ENCODE measurements at regions not wholly inside any gene's neighbourhood (a gene's known extent, or its start where the extent isn't known, plus 50 kb on each side); places are given as distances from the start of the nearest gene placed in this dataset.
"Not testable (repeated sequence)": the region's sequence is repeated elsewhere in the genome, so short reads cannot be mapped to it uniquely, and the experiment has no call there.

DNA sequence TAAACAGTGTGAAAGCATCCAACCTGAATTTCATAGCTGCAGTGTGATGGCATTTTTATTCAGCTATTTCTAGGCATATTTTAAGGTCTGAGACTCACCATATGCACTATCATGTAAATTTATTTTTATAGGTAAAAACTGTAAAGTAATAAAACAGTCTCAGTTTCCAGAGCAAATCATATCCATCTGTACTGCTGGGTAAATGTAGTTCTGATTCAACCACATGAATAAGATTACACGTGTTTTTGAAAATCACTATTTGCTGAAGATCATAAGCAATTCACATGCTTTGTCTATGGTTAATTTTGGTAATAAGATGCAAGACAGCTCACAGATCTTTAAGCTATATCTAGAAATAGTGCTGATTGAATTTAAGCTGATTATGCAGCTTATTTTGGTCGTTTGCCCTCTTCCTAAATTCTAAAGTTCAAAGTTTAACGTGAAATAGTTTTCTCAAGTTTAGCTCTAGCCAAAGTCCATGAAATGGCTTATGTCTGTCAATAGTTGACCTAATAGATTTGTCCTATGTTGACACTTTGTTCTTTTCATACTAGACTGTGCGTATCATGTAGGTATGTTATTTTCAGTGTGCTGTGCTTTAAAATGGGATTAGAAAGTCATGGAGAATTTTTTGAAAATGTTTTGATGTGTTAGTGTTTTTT is 489.0 kb downstream of the USP25 start:
- H3K27ac ChIP-seq (ENCODE audit: low read depth, low read length), result no peak overlapping the region
- H3K27me3 ChIP-seq (ENCODE audit: insufficient read depth, low read length, poor library complexity, severe bottlenecking), result no peaks in the 10 kb centered on the region
- ChIA-PET POLR2A (no interaction called here), CTCF (no interaction called here)
- H3K4me3 ChIP-seq (ENCODE audit: low read length), result no peak overlapping the region
- no peaks in the 10 kb centered on the region for H3K27me3 Mint-ChIP-seq
- no peaks in the 10 kb centered on the region for H3K9me3 ChIP-seq (ENCODE audit: low read length)
- H3K4me3 Mint-ChIP-seq, result no peak overlapping the region
- DNase-seq, result no peak
- no peak overlapping the region for H3K27ac Mint-ChIP-seq
- no peaks in the 10 kb centered on the region for H3K9me3 Mint-ChIP-seq
- H3K4me1 ChIP-seq (ENCODE audit: insufficient read depth, low read length), result no peaks in the 10 kb centered on the region
- no peaks in the 10 kb centered on the region for H3K36me3 ChIP-seq (ENCODE audit: insufficient read depth, low read length)
- H3K36me3 Mint-ChIP-seq, result no peaks in the 10 kb centered on the region
- H3K4me1 Mint-ChIP-seq, result no peaks in the 10 kb centered on the region

DNA sequence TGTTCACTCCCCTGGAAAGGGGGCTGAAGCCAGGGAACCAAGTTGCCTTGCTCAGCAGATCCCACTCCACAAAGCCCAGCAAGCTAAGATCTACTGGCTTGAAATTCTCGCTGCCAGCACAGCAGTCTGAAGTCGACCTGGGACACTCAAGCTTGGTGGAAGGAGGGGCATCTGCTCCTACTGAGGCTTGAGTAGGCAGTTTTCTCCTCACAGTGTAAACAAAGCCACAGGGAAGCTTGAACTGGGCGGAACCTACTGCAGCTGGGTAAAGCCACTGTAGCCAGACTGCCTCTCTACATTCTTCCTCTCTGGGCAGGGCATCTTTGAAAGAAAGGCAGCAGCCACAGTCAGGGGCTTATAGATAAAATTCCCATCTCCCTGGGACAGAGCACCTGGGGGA is 495.0 kb downstream of the USP25 start:
- H3K36me3 Mint-ChIP-seq; H3K4me1 ChIP-seq (ENCODE audit: insufficient read depth, low read length); H3K4me1 Mint-ChIP-seq; H3K4me3 Mint-ChIP-seq; DNase-seq; H3K27me3 Mint-ChIP-seq; H3K27me3 ChIP-seq (ENCODE audit: insufficient read depth, low read length, poor library complexity, severe bottlenecking); H3K27ac ChIP-seq (ENCODE audit: low read depth, low read length); H3K27ac Mint-ChIP-seq; H3K9me3 ChIP-seq (ENCODE audit: low read length); CTCF ChIA-PET; H3K4me3 ChIP-seq (ENCODE audit: low read length); H3K36me3 ChIP-seq (ENCODE audit: insufficient read depth, low read length); POLR2A ChIA-PET: not testable (repeated sequence)
- H3K9me3 Mint-ChIP-seq, result peaks cover 2 to 16% (median 12%) of the 10 kb centered on the region in 5 donors

DNA sequence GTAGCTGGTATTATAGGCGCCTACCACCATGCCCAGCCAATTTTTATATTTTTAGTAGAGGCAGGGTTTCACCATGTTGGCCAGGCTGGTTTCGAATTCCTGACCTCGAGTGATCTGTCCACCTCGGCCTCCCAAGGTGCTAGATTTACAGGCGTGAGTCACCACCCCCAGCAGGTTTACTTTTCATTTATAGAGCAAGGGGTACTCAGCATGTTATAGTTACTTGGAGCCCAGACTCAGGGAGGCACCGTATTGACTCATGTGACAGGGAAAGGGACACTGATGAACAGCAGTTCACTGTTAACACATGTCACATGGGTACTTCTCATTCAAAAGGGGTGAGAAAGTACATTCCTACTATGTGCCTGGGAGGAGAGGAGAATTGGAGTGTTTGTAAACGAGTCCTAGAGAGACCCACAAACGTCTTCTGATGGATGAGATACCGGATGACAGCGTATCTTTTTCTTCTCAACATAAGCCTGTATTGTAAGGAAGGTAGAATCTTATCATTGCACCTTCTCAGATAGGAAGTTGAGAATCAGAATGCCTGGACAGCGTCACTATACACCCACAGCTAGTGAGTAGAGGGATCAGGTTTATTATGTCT is 510.0 kb downstream of the USP25 start:
- no peaks in the 10 kb centered on the region for H3K4me1 ChIP-seq (ENCODE audit: insufficient read depth, low read length)
- no peaks in the 10 kb centered on the region for H3K36me3 ChIP-seq (ENCODE audit: insufficient read depth, low read length)
- H3K36me3 Mint-ChIP-seq, result no peaks in the 10 kb centered on the region
- no peak for DNase-seq
- CTCF ChIA-PET, result no interaction called here
- POLR2A ChIA-PET, result no interaction called here
- H3K27ac Mint-ChIP-seq, result no peak overlapping the region
- no peak overlapping the region for H3K4me3 ChIP-seq (ENCODE audit: low read length)
- no peak overlapping the region for H3K27ac ChIP-seq (ENCODE audit: low read depth, low read length)
- H3K27me3 Mint-ChIP-seq, result no peaks in the 10 kb centered on the region
- H3K9me3 ChIP-seq (ENCODE audit: low read length), result no peaks in the 10 kb centered on the region
- no peaks in the 10 kb centered on the region for H3K4me1 Mint-ChIP-seq
- no peaks in the 10 kb centered on the region for H3K9me3 Mint-ChIP-seq
- H3K27me3 ChIP-seq (ENCODE audit: insufficient read depth, low read length, poor library complexity, severe bottlenecking), result no peaks in the 10 kb centered on the region
- no peak overlapping the region for H3K4me3 Mint-ChIP-seq

GRCh38 chr21:16241016-16241415 is 511.2 kb downstream of the USP25 start:
- Mint-ChIP-seq H3K36me3 (no peaks in the 10 kb centered on the region), H3K27me3 (no peaks in the 10 kb centered on the region), H3K9me3 (peaks cover 0 to 4% (median 0%) of the 10 kb centered on the region in 5 donors), H3K27ac (no peak overlapping the region), H3K4me3 (no peak overlapping the region), H3K4me1 (no peaks in the 10 kb centered on the region)
- no peak overlapping the region for H3K27ac ChIP-seq (ENCODE audit: low read depth, low read length)
- H3K9me3 ChIP-seq (ENCODE audit: low read length), result no peaks in the 10 kb centered on the region
- no peak overlapping the region for H3K4me3 ChIP-seq (ENCODE audit: low read length)
- no peak for DNase-seq
- no peaks in the 10 kb centered on the region for H3K4me1 ChIP-seq (ENCODE audit: insufficient read depth, low read length)
- POLR2A ChIA-PET, result no interaction called here
- CTCF ChIA-PET, result no interaction called here
- H3K27me3 ChIP-seq (ENCODE audit: insufficient read depth, low read length, poor library complexity, severe bottlenecking), result no peaks in the 10 kb centered on the region
- no peaks in the 10 kb centered on the region for H3K36me3 ChIP-seq (ENCODE audit: insufficient read depth, low read length)

GRCh38 chr21:16241479-16241963 is 511.7 kb downstream of the USP25 start:
- ChIA-PET CTCF (no interaction called here), POLR2A (no interaction called here)
- Mint-ChIP-seq H3K36me3 (no peaks in the 10 kb centered on the region), H3K9me3 (peaks cover 0 to 9% (median 0%) of the 10 kb centered on the region in 5 donors), H3K27me3 (no peaks in the 10 kb centered on the region), H3K4me1 (no peaks in the 10 kb centered on the region), H3K4me3 (no peak overlapping the region), H3K27ac (no peak overlapping the region)
- no peak overlapping the region for H3K4me3 ChIP-seq (ENCODE audit: low read length)
- no peak for DNase-seq
- no peaks in the 10 kb centered on the region for H3K36me3 ChIP-seq (ENCODE audit: insufficient read depth, low read length)
- H3K27ac ChIP-seq (ENCODE audit: low read depth, low read length), result no peak overlapping the region
- H3K27me3 ChIP-seq (ENCODE audit: insufficient read depth, low read length, poor library complexity, severe bottlenecking), result no peaks in the 10 kb centered on the region
- no peaks in the 10 kb centered on the region for H3K9me3 ChIP-seq (ENCODE audit: low read length)
- no peaks in the 10 kb centered on the region for H3K4me1 ChIP-seq (ENCODE audit: insufficient read depth, low read length)

- Histone ChIP-seq H3K36me3 (ENCODE audit: insufficient read depth, low read length) (no peaks in the 10 kb centered on the region), H3K4me3 (ENCODE audit: low read length) (no peak overlapping the region), H3K9me3 (ENCODE audit: low read length) (no peaks in the 10 kb centered on the region), H3K4me1 (ENCODE audit: insufficient read depth, low read length) (no peaks in the 10 kb centered on the region), H3K27me3 (ENCODE audit: insufficient read depth, low read length, poor library complexity, severe bottlenecking) (no peaks in the 10 kb centered on the region), H3K27ac (ENCODE audit: low read depth, low read length) (no peak overlapping the region)
- Mint-ChIP-seq H3K9me3 (peaks cover 0 to 10% (median 0%) of the 10 kb centered on the region in 5 donors), H3K27me3 (no peaks in the 10 kb centered on the region), H3K27ac (no peak overlapping the region), H3K36me3 (no peaks in the 10 kb centered on the region), H3K4me3 (no peak overlapping the region), H3K4me1 (no peaks in the 10 kb centered on the region)
- ChIA-PET POLR2A (no interaction called here), CTCF (no interaction called here)
- DNase-seq, result no peak
Observed at GRCh38 chr21:16243396-16243795, 513.6 kb downstream of the USP25 start.

GRCh38 chr21:16248705-16249104 is 518.9 kb downstream of the USP25 start:
- no peaks in the 10 kb centered on the region for H3K4me1 Mint-ChIP-seq
- peaks cover 0 to 13% (median 3%) of the 10 kb centered on the region in 5 donors for H3K9me3 Mint-ChIP-seq
- Histone ChIP-seq H3K27me3 (ENCODE audit: insufficient read depth, low read length, poor library complexity, severe bottlenecking) (no peaks in the 10 kb centered on the region), H3K36me3 (ENCODE audit: insufficient read depth, low read length) (no peaks in the 10 kb centered on the region), H3K9me3 (ENCODE audit: low read length) (no peaks in the 10 kb centered on the region), H3K27ac (ENCODE audit: low read depth, low read length) (no peak overlapping the region), H3K4me3 (ENCODE audit: low read length) (no peak overlapping the region), H3K4me1 (ENCODE audit: insufficient read depth, low read length) (no peaks in the 10 kb centered on the region)
- no peaks in the 10 kb centered on the region for H3K36me3 Mint-ChIP-seq
- CTCF ChIA-PET, result no interaction called here
- no peak overlapping the region for H3K27ac Mint-ChIP-seq
- H3K27me3 Mint-ChIP-seq, result no peaks in the 10 kb centered on the region
- no peak for DNase-seq
- POLR2A ChIA-PET, result no interaction called here
- H3K4me3 Mint-ChIP-seq, result no peak overlapping the region

GRCh38 chr21:16250273-16250672 is 520.5 kb downstream of the USP25 start:
- H3K9me3 Mint-ChIP-seq, result peaks cover 0 to 13% (median 3%) of the 10 kb centered on the region in 5 donors
- no peaks in the 10 kb centered on the region for H3K36me3 Mint-ChIP-seq
- no peaks in the 10 kb centered on the region for H3K27me3 ChIP-seq (ENCODE audit: insufficient read depth, low read length, poor library complexity, severe bottlenecking)
- no peak overlapping the region for H3K27ac Mint-ChIP-seq
- no peaks in the 10 kb centered on the region for H3K4me1 ChIP-seq (ENCODE audit: insufficient read depth, low read length)
- CTCF ChIA-PET, result no interaction called here
- H3K4me3 Mint-ChIP-seq, result no peak overlapping the region
- POLR2A ChIA-PET, result no interaction called here
- DNase-seq, result no peak
- no peak overlapping the region for H3K27ac ChIP-seq (ENCODE audit: low read depth, low read length)
- H3K27me3 Mint-ChIP-seq, result no peaks in the 10 kb centered on the region
- H3K36me3 ChIP-seq (ENCODE audit: insufficient read depth, low read length), result no peaks in the 10 kb centered on the region
- H3K9me3 ChIP-seq (ENCODE audit: low read length), result no peaks in the 10 kb centered on the region
- no peak overlapping the region for H3K4me3 ChIP-seq (ENCODE audit: low read length)
- no peaks in the 10 kb centered on the region for H3K4me1 Mint-ChIP-seq

All from CD8-positive, alpha-beta memory T cell (primary cell).